T-helper 2 cell (primary cell): ENCODE measurements at regions not wholly inside any gene's neighbourhood (a gene's known extent, or its start where the extent isn't known, plus 50 kb on each side); places are given as distances from the start of the nearest gene placed in this dataset.
"Not testable (repeated sequence)": the region's sequence is repeated elsewhere in the genome, so short reads cannot be mapped to it uniquely, and the experiment has no call there.

Source experiments
- DNase-seq, 5 experiments: peaks; one replicate each; pipeline versions ENCODE4 v3.0.0 to v3.0.0-alpha.2; 2012 to 2022

DNA sequence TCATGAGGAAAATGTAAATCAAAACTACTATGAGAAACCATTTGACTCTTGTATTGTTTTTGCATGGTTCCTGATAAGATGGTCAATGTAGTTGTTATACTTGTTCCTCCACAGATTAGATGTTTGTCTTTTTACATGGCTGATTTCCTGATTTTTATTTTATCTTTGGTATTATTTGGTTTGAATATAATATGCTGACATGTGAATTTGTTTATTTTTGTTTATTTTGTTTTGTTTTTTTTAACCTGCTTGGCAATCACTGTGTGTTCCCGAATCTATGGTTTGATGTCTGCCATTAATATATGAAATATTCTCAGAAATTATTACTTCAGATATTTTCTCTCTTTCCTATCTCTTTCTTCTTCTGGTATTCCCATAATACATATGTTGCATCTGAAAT lies 899.5 kb upstream of the ADGRB3 start:
- no peak for DNase-seq

DNA sequence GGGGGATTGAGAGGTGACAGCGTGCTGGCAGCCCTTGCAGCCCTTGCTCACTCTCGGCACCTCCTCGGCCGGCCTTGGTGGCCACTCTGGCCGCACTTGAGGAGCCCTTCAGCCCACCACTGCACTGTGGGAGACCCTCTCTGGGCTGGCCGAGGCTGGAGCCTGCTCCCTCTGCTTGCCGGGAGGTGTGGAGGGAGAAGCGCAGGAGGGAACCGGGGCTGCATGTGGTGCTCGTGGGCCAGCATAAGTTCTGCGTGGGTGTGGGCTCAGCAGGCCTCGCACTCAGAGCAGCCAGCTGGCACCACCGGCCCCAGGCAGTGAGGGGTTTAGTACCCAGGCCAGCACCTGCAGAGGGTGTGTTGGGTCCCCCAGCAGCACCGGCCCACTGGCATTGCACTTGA lies 912.2 kb upstream of the ADGRB3 start:
- DNase-seq, result no peak

- no peak for DNase-seq
Measured at GRCh38 chr6:67717281-67717680, 917.8 kb upstream of the ADGRB3 start.

DNA sequence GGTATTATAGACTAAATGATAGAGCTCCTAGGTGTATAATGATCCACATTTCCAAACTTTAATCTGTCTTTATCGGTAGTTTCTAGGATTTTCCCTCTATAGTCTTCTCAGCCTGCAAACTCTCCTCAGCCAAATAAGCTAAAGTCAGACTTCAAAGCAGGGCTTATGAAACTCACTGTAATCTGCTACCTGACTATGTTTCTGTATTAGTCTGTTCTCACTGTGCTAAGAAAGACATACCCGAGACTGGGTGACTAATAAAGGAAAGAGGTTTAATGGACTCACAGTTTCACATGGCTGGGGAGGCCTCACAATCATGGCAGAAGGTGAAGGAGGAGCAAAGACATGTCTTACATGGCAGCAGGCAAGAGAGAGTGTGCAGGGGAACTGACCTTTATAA lies 928.7 kb upstream of the ADGRB3 start:
- DNase-seq, result no peak

- DNase-seq, result no peak
Measured at GRCh38 chr6:67698534-67698933, 936.5 kb upstream of the ADGRB3 start.

- DNase-seq, result no peak
Measured at GRCh38 chr6:67694127-67694526, 941.0 kb upstream of the ADGRB3 start.

GRCh38 chr6:67689329-67689728 lies 945.8 kb upstream of the ADGRB3 start:
- DNase-seq, result no peak

- DNase-seq, result no peak
Measured at GRCh38 chr6:67687396-67687795, 947.7 kb upstream of the ADGRB3 start.

- DNase-seq, result not testable (repeated sequence)
Measured at GRCh38 chr6:67686225-67686624, 948.9 kb upstream of the ADGRB3 start.

GRCh38 chr6:67683960-67684359 lies 951.1 kb upstream of the ADGRB3 start:
- DNase-seq, result no peak

DNA sequence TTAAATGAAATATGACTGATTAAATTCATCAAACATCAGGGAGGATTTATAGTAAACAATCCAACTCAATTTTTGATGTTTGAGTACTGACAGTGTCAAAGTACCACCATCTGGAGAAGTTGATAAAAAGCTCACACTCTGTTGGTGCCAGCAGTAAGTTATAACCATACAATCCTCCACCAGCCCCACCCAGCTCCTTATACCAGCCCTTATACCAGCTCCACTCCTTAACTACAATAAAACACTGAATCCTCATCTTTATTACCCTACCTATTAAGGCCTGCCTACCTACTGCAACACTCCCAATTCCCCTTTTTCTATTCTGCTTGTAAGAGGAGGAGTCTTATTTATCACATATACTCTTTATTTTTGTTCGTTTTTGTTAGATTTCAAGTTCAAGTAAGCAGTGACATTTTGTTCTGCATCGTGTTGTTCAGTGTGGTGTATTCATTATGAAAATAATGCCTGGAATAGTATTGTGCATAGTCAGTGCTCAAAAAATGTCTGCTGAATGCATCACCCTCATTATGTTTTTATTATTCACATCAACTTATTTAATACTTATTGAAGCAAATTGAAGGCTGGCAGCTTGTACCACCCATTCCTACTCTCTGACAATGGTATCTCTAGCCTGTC lies 954.7 kb upstream of the ADGRB3 start:
- no peak for DNase-seq

GRCh38 chr6:67679566-67680296 lies 955.4 kb upstream of the ADGRB3 start:
- no peak for DNase-seq

GRCh38 chr6:67676892-67677291 lies 958.2 kb upstream of the ADGRB3 start:
- no peak for DNase-seq

- DNase-seq, result no peak
Measured at GRCh38 chr6:67667637-67668422, 967.3 kb upstream of the ADGRB3 start.

DNA sequence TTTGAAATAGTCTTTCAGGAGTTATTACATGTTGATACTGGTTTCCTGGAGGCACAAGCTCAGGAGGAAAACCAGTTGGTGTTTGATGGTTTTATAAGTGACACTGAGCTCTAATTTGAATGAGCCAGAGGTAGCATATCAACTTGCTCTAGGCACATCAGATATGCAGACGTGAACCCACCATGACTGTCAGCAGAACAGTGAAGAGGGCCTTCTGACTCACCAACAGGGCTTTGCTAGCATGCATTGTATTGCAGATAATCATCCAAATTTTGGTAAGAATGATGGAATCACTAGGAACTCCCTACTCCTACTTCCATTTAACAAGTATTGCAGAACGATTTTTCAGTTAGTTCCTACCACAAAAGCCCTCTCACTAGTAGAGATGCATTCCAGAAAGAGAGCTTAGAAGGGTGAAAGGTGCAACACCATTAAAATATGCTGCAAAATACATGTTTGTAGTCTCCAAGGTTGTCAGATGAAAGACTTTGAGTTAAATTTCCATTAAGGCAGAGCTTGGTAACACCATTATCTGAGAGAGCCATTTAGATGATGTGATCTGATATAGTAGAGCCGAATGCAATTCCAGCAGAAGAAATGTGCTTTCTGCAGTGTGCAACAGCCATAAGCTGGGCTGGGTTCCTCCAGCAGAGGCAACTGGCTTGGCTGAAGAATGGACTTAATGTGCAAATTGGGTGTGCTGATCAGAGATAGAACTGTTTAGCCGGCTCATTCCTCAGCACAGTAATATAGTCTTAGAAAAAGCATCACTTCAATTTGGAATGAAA lies 968.7 kb upstream of the ADGRB3 start:
- no peak for DNase-seq

DNA sequence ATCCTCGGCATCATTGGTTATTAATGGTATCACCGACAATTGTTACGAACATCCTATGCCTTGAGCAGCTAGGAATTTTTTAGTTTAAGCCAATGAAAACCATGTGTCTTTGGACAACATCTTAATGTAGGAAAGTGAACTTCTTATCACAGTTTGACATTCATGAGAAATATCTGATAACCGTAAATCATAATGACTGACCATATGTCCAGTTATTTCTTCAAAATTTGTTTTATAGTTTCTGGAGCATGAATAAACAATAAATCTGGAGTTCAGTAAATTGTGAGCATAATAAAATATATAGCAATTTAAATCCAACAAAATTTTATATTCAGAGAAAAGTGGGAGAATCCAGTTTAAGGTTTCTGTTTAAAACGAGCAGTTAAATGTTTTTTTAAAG lies 970.1 kb upstream of the ADGRB3 start:
- no peak for DNase-seq

- DNase-seq, result no peak
Measured at GRCh38 chr6:67663105-67663895, 971.8 kb upstream of the ADGRB3 start.

DNA sequence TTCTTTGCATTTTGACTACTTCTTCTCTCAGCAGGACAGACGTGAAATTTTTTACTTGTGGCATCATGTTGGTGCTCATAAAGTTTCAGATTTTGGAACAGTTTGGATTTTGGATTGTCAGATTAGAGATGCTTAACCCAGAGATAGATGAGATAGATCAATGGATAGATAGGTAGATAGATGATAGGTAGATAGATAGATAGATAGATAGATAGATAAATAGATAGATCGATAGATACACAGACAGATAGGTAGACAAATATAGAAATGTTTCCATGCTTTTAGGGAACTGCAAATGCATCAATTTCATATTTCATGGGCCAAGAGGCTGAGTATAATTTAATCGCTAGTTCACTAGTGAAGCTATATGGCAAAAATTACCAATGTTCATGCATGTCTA lies 981.5 kb upstream of the ADGRB3 start:
- DNase-seq, result no peak

GRCh38 chr6:67646550-67646949 lies 988.5 kb upstream of the ADGRB3 start:
- DNase-seq, result no peak

GRCh38 chr6:67643281-67643680 lies 991.8 kb upstream of the ADGRB3 start:
- DNase-seq, result no peak

GRCh38 chr6:67642582-67642981 lies 992.5 kb upstream of the ADGRB3 start:
- no peak for DNase-seq

GRCh38 chr6:67640484-67640883 lies 994.6 kb upstream of the ADGRB3 start:
- DNase-seq, result no peak
